ENCODE measurements at regions not wholly inside any gene's neighbourhood (a gene's known extent, or its start where the extent isn't known, plus 50 kb on each side); places are given as distances from the start of the nearest gene placed in this dataset.

GRCh38 chr12:75945581-75945980 lies 86.0 kb downstream of the PHLDA1 start:
- TF ChIP-seq POLR2A (IDR thresholded peaks at IDR 0.05) (no peak), CTCF (IDR thresholded peaks at IDR 0.05) (no peak)

All from body of pancreas (tissue), 4 donors.